HG03342 (cell line): ENCODE measurements at regions not wholly inside any gene's neighbourhood (a gene's known extent, or its start where the extent isn't known, plus 50 kb on each side); places are given as distances from the start of the nearest gene placed in this dataset.
"Not testable (repeated sequence)": the region's sequence is repeated elsewhere in the genome, so short reads cannot be mapped to it uniquely, and the experiment has no call there.

ENCODE experiments used
- ATAC-seq: cut with Tn5 transposase; IDR thresholded peaks from one replicate; pipeline ENCODE4 v1.9.1; 2021; ENCODE audit warnings: mild to moderate bottlenecking, moderate library complexity; ENCODE audit not compliant: unreplicated experiment

- no peak for ATAC-seq
Observed at GRCh38 chr4:141518222-141518621, 118.2 kb upstream of the IL15 start.

- no peak for ATAC-seq
Observed at GRCh38 chr4:141524116-141524515, 112.3 kb upstream of the IL15 start.

- no peak for ATAC-seq
Observed at GRCh38 chr4:141524841-141525240, 111.5 kb upstream of the IL15 start.

GRCh38 chr4:141530627-141531026, 105.8 kb upstream of the IL15 start:
- ATAC-seq: no peak

- no peak for ATAC-seq
Observed at GRCh38 chr4:141534985-141535384, 101.4 kb upstream of the IL15 start.

- ATAC-seq: no peak
Observed at GRCh38 chr4:141538001-141538400, 98.4 kb upstream of the IL15 start.

- no peak for ATAC-seq
Observed at GRCh38 chr4:141540643-141541042, 95.7 kb upstream of the IL15 start.

- ATAC-seq: no peak
Observed at GRCh38 chr4:141541851-141542250, 94.5 kb upstream of the IL15 start.

- no peak for ATAC-seq
Observed at GRCh38 chr4:141543176-141543575, 93.2 kb upstream of the IL15 start.

- ATAC-seq: no peak
Observed at GRCh38 chr4:141543706-141544105, 92.7 kb upstream of the IL15 start.

- ATAC-seq: no peak
Observed at GRCh38 chr4:141548791-141549190, 87.6 kb upstream of the IL15 start.

- no peak for ATAC-seq
Observed at GRCh38 chr4:141560056-141560455, 76.3 kb upstream of the IL15 start.

GRCh38 chr4:141562649-141563048, 73.7 kb upstream of the IL15 start:
- ATAC-seq: no peak

GRCh38 chr4:141563723-141564122, 72.7 kb upstream of the IL15 start:
- no peak for ATAC-seq

GRCh38 chr4:141564961-141565360, 71.4 kb upstream of the IL15 start:
- ATAC-seq: not testable (repeated sequence)

- no peak for ATAC-seq
Observed at GRCh38 chr4:141565379-141566089, 70.8 kb upstream of the IL15 start.

- ATAC-seq: no peak
Observed at GRCh38 chr4:141567326-141567915, 69.0 kb upstream of the IL15 start.

GRCh38 chr4:141569141-141569540, 67.2 kb upstream of the IL15 start:
- no peak for ATAC-seq

- no peak for ATAC-seq
Observed at GRCh38 chr4:141570290-141570689, 66.1 kb upstream of the IL15 start.

GRCh38 chr4:141571362-141571761, 65.0 kb upstream of the IL15 start:
- no peak for ATAC-seq

GRCh38 chr4:141571793-141572192, 64.6 kb upstream of the IL15 start:
- ATAC-seq: no peak

GRCh38 chr4:141573678-141574077, 62.7 kb upstream of the IL15 start:
- ATAC-seq: no peak

GRCh38 chr4:141575884-141576283, 60.5 kb upstream of the IL15 start:
- no peak for ATAC-seq
